Thoracic aorta (tissue), 2 donors: ENCODE measurements at regions not wholly inside any gene's neighbourhood (a gene's known extent, or its start where the extent isn't known, plus 50 kb on each side); places are given as distances from the start of the nearest gene placed in this dataset.
A peak's percentile ranks its signal among the peaks of the same experiment; 100 is the strongest.
"Not testable (repeated sequence)": the region's sequence is repeated elsewhere in the genome, so short reads cannot be mapped to it uniquely, and the experiment has no call there.

Source experiments
- ATAC-seq: fragments of 150-250 bp; one replicate; pipeline ENCODE4 v1.8.0; 2017; ENCODE audit warnings: low read depth; ENCODE audit not compliant: insufficient number of reproducible peaks, low FRiP score
- DNase-seq: peaks from one replicate; pipeline ENCODE4 v3.0.0-alpha.2; 2020; ENCODE audit warnings: low spot score
- H3K27ac ChIP-seq, 2 donors: fragments of 200-600 bp; sonication (generic); 1 replicate in 1 of 2; 2 replicates in 1 of 2; pipeline ENCODE4 v1.5.1; 2016; ENCODE audit warnings: mild to moderate bottlenecking in 2 of 2, moderate library complexity in 2 of 2
- H3K27me3 ChIP-seq: fragments of 200-600 bp; sonication (generic); replicated peaks from 2 replicates; pipeline ENCODE4 v1.6.0; 2016; ENCODE audit warnings: mild to moderate bottlenecking; ENCODE audit not compliant: insufficient read depth
- H3K36me3 ChIP-seq: fragments of 200-600 bp; sonication (generic); one replicate; pipeline ENCODE4 v1.5.1; 2016
- H3K4me1 ChIP-seq, 2 donors: fragments of 200-600 bp; sonication (generic); 1 replicate in 1 of 2; 2 replicates in 1 of 2; pipeline versions ENCODE4 v1.5.1 to v1.6.0; 2016; ENCODE audit warnings: low read depth in 2 of 2, mild to moderate bottlenecking in 1 of 2; ENCODE audit not compliant: control insufficient read depth in 1 of 2
- H3K4me3 ChIP-seq: fragments of 200-600 bp; sonication (generic); 2 replicates; pipeline ENCODE4 v1.5.1; 2016; ENCODE audit warnings: mild to moderate bottlenecking
- H3K9me3 ChIP-seq: fragments of 200-600 bp; sonication (generic); 2 replicates; pipeline ENCODE4 v1.5.1; 2016
- TF ChIP-seq, protein P1 (sequence below): fragments of 200-600 bp; sonication (generic); IDR thresholded peaks from one replicate; pipeline ENCODE4 v1.5.1; 2019; ENCODE audit warnings: antibody characterized with exemption

DNA sequence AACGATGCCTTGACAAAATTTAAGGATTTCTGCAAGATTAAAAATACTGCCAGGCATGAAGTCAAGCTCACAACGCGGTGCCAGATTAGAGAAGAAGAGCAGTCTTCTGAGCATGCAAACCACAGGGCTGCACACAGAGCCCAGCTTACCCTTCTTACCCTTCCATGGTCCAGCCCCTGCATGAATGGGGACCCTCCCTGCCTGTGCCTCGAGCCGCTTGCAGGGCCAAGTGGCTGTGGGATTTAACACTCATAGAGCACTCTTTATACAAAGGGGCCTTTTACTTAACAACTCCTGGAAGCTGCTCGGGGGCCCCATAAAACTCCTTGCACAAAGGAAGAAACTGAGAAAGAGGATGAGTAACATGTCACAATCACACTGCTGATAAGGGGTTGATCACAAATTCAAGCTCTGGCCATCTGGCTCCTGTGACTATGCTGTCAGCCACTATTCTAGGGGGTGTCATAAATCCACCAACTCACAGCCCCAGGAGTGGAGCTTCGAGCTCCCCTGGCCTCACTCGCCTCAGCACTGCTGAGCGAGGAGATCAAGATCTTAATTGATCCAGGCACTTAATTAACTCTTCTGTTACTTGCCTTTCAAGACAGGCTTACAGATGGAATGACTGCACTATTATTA is 514.8 kb downstream of the TNS3 start:
- Histone ChIP-seq H3K27ac (no peak overlapping the region), H3K27me3 (no peaks in the 10 kb centered on the region), H3K4me1 (no peaks in the 10 kb centered on the region), H3K9me3 (no peaks in the 10 kb centered on the region), H3K4me3 (no peak overlapping the region), H3K36me3 (no peaks in the 10 kb centered on the region)
- ATAC-seq (no peak), DNase-seq (no peak)
- TF ChIP-seq, protein P1, sequence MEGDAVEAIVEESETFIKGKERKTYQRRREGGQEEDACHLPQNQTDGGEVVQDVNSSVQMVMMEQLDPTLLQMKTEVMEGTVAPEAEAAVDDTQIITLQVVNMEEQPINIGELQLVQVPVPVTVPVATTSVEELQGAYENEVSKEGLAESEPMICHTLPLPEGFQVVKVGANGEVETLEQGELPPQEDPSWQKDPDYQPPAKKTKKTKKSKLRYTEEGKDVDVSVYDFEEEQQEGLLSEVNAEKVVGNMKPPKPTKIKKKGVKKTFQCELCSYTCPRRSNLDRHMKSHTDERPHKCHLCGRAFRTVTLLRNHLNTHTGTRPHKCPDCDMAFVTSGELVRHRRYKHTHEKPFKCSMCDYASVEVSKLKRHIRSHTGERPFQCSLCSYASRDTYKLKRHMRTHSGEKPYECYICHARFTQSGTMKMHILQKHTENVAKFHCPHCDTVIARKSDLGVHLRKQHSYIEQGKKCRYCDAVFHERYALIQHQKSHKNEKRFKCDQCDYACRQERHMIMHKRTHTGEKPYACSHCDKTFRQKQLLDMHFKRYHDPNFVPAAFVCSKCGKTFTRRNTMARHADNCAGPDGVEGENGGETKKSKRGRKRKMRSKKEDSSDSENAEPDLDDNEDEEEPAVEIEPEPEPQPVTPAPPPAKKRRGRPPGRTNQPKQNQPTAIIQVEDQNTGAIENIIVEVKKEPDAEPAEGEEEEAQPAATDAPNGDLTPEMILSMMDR: no peak

DNA sequence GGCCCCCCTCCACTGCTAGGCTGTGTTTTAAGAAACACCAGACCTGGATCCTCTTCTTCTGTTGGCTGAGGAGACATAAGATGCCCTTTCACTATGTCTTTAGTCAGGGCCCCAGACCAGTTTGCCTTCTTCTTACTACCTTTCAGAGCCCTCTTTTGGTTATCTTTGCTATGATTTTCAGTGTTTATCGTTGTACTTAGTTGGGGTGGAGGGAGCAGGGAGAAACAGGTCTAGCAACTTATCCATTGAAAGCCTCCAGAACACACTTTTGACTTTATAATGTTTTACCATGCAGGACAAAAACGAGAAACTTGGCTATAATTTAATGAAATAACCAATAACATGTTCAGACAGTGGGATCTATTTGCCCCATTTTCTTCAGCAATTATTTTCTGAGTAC is 525.2 kb downstream of the TNS3 start:
- H3K4me3 ChIP-seq: no peak overlapping the region
- H3K27ac ChIP-seq: no peak overlapping the region
- DNase-seq: no peak
- no peaks in the 10 kb centered on the region for H3K9me3 ChIP-seq
- TF ChIP-seq, protein P1: no peak
- no peaks in the 10 kb centered on the region for H3K36me3 ChIP-seq
- ATAC-seq: no peak
- no peaks in the 10 kb centered on the region for H3K27me3 ChIP-seq
- H3K4me1 ChIP-seq: peaks cover 0 to 10% of the 10 kb centered on the region in 2 donors

DNA sequence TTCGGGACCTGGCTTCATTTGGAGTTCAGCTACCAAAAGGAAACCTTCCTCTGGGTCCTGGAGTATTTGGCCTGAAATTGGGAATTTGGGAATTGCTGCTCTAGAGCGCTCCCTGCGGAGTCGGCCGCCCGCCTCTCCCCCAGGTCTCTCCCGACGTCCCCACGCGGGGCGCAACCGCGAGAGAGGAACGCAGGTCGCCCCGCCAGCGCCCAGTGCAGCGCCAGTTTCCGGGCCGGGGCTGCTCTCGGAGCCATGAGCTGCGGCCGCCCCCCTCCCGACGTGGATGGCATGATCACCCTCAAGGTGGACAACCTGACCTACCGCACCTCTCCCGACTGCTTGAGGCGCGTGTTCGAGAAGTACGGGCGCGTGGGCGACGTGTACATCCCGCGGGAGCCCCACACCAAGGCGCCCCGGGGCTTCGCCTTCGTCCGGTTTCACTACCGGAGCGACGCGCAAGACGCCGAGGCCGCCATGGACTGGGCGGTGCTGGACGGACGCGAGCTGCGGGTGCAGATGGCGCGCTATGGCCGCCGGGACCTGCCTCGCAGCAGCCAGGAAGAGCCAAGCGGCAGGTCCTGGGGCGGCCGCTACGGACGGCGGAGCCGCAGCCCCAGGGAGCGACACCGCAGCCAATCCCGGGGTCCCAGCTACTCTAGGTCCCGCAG is 529.2 kb downstream of the TNS3 start:
- not testable (repeated sequence) for H3K27ac ChIP-seq, H3K36me3 ChIP-seq, ATAC-seq, DNase-seq, H3K27me3 ChIP-seq, H3K9me3 ChIP-seq, H3K4me1 ChIP-seq
- peak overlapping the region; percentile 67 for H3K4me3 ChIP-seq

DNA sequence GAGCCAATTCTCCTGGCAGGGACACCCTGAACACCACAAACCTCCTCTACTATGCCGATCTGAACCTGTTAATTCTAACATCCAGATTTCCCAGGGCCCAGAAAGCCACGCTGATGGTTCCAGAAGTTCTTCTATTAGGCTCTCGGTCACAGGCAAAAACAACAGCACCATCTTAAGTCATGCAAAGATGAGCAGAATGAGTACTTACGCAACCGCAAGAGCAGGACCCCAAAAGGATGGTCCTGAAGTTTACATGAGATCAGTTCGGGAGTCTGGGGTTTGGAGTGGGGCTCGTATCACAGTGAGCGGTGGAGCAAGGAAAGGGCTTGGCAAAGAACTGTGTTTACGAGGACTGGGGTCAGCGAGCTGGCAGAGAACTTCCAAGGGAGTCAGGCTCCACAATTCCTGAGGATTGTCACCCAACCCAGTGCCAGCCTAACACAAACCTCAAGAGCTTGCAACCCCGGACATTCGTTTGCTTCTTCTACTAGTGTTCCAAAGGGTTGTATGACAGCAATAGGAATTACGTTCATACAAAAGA is 532.6 kb downstream of the TNS3 start:
- H3K4me3 ChIP-seq: no peak overlapping the region
- H3K36me3 ChIP-seq: no peaks in the 10 kb centered on the region
- H3K4me1 ChIP-seq: peaks cover 10 to 22% of the 10 kb centered on the region in 2 donors
- no peak overlapping the region for H3K27ac ChIP-seq
- no peaks in the 10 kb centered on the region for H3K27me3 ChIP-seq
- TF ChIP-seq, protein P1: no peak
- DNase-seq: no peak
- H3K9me3 ChIP-seq: no peaks in the 10 kb centered on the region
- no peak for ATAC-seq

DNA sequence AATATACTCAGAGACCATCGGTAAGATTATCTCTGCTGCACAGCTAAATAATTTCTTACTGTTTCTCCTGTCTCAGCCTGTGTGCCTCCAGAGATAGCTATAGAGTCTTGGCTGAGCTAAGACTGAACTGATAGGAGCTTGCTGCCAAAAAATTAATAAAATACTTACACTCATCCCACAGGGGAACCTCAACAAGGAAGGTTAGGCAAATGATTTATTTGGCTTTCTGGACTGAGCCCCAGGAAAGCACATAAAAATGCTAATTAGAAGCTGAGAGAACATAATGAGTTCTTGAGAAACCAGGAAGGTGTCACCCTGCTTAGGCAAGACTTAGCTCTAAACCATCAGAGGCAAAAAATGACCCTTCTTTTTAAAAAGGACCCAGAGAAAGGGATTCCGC is 534.5 kb downstream of the TNS3 start:
- no peak overlapping the region for H3K4me3 ChIP-seq
- TF ChIP-seq, protein P1: no peak
- H3K36me3 ChIP-seq: no peaks in the 10 kb centered on the region
- H3K4me1 ChIP-seq: peaks cover 10 to 30% of the 10 kb centered on the region in 2 donors
- H3K27ac ChIP-seq: no peak overlapping the region
- no peaks in the 10 kb centered on the region for H3K9me3 ChIP-seq
- no peak for ATAC-seq
- no peaks in the 10 kb centered on the region for H3K27me3 ChIP-seq
- no peak for DNase-seq
